Mammary epithelial cell (primary cell): ENCODE measurements at regions not wholly inside any gene's neighbourhood (a gene's known extent, or its start where the extent isn't known, plus 50 kb on each side); places are given as distances from the start of the nearest gene placed in this dataset.

Experiments used
- EZH2 ChIP-seq: IDR thresholded peaks from 2 replicates; pipeline ENCODE4 v1.6.1; 2012; ENCODE audit warnings: low read length, inconsistent platforms, borderline replicate concordance
- TF ChIP-seq, protein P1 (sequence below), 2 donors: IDR thresholded peaks in 1 of 2; conservative IDR thresholded peaks in 1 of 2; 2 replicates each; pipeline ENCODE4 v1.5.1; 2011 to 2012; ENCODE audit warnings: inconsistent platforms in 2 of 2, low read length in 2 of 2, mild to moderate bottlenecking in 2 of 2, control low read depth in 1 of 2, low read depth in 1 of 2; ENCODE audit not compliant: insufficient read depth in 1 of 2; ENCODE audit errors: extremely low read depth in 1 of 2

GRCh38 chr5:123882965-123883345, 371.0 kb downstream of the CSNK1G3 start:
- TF ChIP-seq, protein P1, sequence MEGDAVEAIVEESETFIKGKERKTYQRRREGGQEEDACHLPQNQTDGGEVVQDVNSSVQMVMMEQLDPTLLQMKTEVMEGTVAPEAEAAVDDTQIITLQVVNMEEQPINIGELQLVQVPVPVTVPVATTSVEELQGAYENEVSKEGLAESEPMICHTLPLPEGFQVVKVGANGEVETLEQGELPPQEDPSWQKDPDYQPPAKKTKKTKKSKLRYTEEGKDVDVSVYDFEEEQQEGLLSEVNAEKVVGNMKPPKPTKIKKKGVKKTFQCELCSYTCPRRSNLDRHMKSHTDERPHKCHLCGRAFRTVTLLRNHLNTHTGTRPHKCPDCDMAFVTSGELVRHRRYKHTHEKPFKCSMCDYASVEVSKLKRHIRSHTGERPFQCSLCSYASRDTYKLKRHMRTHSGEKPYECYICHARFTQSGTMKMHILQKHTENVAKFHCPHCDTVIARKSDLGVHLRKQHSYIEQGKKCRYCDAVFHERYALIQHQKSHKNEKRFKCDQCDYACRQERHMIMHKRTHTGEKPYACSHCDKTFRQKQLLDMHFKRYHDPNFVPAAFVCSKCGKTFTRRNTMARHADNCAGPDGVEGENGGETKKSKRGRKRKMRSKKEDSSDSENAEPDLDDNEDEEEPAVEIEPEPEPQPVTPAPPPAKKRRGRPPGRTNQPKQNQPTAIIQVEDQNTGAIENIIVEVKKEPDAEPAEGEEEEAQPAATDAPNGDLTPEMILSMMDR (conservative IDR thresholded peaks at IDR 0.05 in 1 of 2, IDR thresholded peaks at IDR 0.05 in 1 of 2; ENCODE audit: extremely low read depth in 1 of 2, insufficient read depth in 1 of 2, low read depth in 1 of 2, low read length in 2 of 2), result no peak
- TF ChIP-seq EZH2, result no peak
